DND-41 (cell line): ENCODE measurements at regions not wholly inside any gene's neighbourhood (a gene's known extent, or its start where the extent isn't known, plus 50 kb on each side); places are given as distances from the start of the nearest gene placed in this dataset.
"Not testable (repeated sequence)": the region's sequence is repeated elsewhere in the genome, so short reads cannot be mapped to it uniquely, and the experiment has no call there.

Source experiments
- ATAC-seq: fragments of 200-7000 bp; cut with Tn5 transposase; 3 replicates; pipeline ENCODE4 v1.9.1; 2021; ENCODE audit warnings: low read depth; ENCODE audit not compliant: insufficient read depth
- DNase-seq: peaks from one replicate; pipeline ENCODE4 v3.0.0-alpha.2; 2020
- H2AFZ ChIP-seq: 2 replicates; pipeline ENCODE4 v1.6.0; 2012; ENCODE audit warnings: low read depth, low read length
- H3K27ac ChIP-seq: 2 replicates; pipeline ENCODE4 v1.5.1; 2012; ENCODE audit warnings: low read length, inconsistent platforms
- H3K27me3 ChIP-seq: fragments of 200-600 bp; sonication (generic); 2 replicates; pipeline ENCODE4 v1.6.0; 2012; ENCODE audit warnings: low read length, mild to moderate bottlenecking, inconsistent platforms; ENCODE audit not compliant: insufficient read depth, poor library complexity
- H3K36me3 ChIP-seq: 2 replicates; pipeline ENCODE4 v1.5.1; 2012; ENCODE audit warnings: low read length, inconsistent platforms; ENCODE audit not compliant: insufficient read depth
- H3K4me1 ChIP-seq: 2 replicates; pipeline ENCODE4 v1.5.1; 2012; ENCODE audit warnings: mild to moderate bottlenecking, low read length; ENCODE audit not compliant: insufficient read depth
- H3K4me2 ChIP-seq: 2 replicates; pipeline ENCODE4 v1.6.0; 2012; ENCODE audit warnings: mild to moderate bottlenecking, moderate library complexity, low read length, inconsistent platforms; ENCODE audit not compliant: insufficient read depth
- H3K4me3 ChIP-seq, 2 experiments: fragments of 200-600 bp in 1 of 2; shearing (Covaris generic) in 1 of 2; 2 replicates each; pipeline ENCODE4 v1.5.1; 2012 to 2016; ENCODE audit warnings: inconsistent platforms in 2 of 2, low read length in 2 of 2, mild to moderate bottlenecking in 2 of 2, low read depth in 1 of 2, moderate library complexity in 1 of 2
- H3K79me2 ChIP-seq: 2 replicates; pipeline ENCODE4 v1.6.0; 2012; ENCODE audit warnings: low read length, inconsistent platforms; ENCODE audit not compliant: insufficient read depth
- H3K9ac ChIP-seq: 2 replicates; pipeline ENCODE4 v1.6.0; 2012; ENCODE audit warnings: low read depth, mild to moderate bottlenecking, inconsistent platforms, low read length, moderate library complexity
- H3K9me3 ChIP-seq: 2 replicates; pipeline ENCODE4 v1.5.1; 2012; ENCODE audit warnings: low read length, moderate library complexity, mild to moderate bottlenecking, inconsistent platforms; ENCODE audit not compliant: insufficient read depth, severe bottlenecking
- H4K20me1 ChIP-seq: 2 replicates; pipeline ENCODE4 v1.6.0; 2012; ENCODE audit warnings: low read length; ENCODE audit not compliant: insufficient read depth
- CTCF ChIP-seq: IDR thresholded peaks from 2 replicates; pipeline ENCODE4 v1.5.1; 2012; ENCODE audit warnings: borderline replicate concordance, low read length, moderate library complexity, mild to moderate bottlenecking; ENCODE audit not compliant: poor library complexity, severe bottlenecking; ENCODE audit errors: extremely low read depth
- EZH2 ChIP-seq: IDR thresholded peaks from 3 replicates; pipeline ENCODE4 v1.6.1; 2012; ENCODE audit warnings: borderline replicate concordance, low read depth, mild to moderate bottlenecking, moderate library complexity, low read length, inconsistent platforms; ENCODE audit not compliant: severe bottlenecking

GRCh38 chr16:49959552-49960277 is 65.3 kb upstream of the CNEP1R1 start:
- Histone ChIP-seq H4K20me1 (no peaks in the 10 kb centered on the region), H3K9me3 (no peaks in the 10 kb centered on the region), H3K36me3 (no peaks in the 10 kb centered on the region), H3K9ac (no peak overlapping the region), H3K4me2 (no peak overlapping the region), H3K79me2 (no peaks in the 10 kb centered on the region), H3K27me3 (peaks cover 7% of the 10 kb centered on the region), H3K4me1 (no peaks in the 10 kb centered on the region), H3K4me3 (no peak overlapping the region), H3K27ac (no peak overlapping the region), H2AFZ (no peak overlapping the region)
- TF ChIP-seq EZH2 (no peak), CTCF (no peak)
- DNase-seq (no peak), ATAC-seq (no peak)

- DNase-seq: no peak
- H3K4me3 ChIP-seq: no peak overlapping the region
- H3K9me3 ChIP-seq: no peaks in the 10 kb centered on the region
- no peak for ATAC-seq
- H3K79me2 ChIP-seq: no peaks in the 10 kb centered on the region
- no peak overlapping the region for H3K4me2 ChIP-seq
- H3K4me1 ChIP-seq: no peaks in the 10 kb centered on the region
- TF ChIP-seq CTCF (no peak), EZH2 (no peak)
- H4K20me1 ChIP-seq: no peaks in the 10 kb centered on the region
- H3K36me3 ChIP-seq: no peaks in the 10 kb centered on the region
- H3K9ac ChIP-seq: no peak overlapping the region
- H2AFZ ChIP-seq: no peak overlapping the region
- H3K27ac ChIP-seq: no peak overlapping the region
- peaks cover 7% of the 10 kb centered on the region for H3K27me3 ChIP-seq
These were observed 63.9 kb upstream of the CNEP1R1 start for GRCh38 chr16:49961089-49961488.

GRCh38 chr16:49962566-49962965 is 62.5 kb upstream of the CNEP1R1 start:
- DNase-seq, H3K79me2 ChIP-seq, H3K36me3 ChIP-seq, ATAC-seq, H3K4me3 ChIP-seq, H2AFZ ChIP-seq, H4K20me1 ChIP-seq, H3K4me2 ChIP-seq, H3K9ac ChIP-seq, H3K9me3 ChIP-seq, H3K27ac ChIP-seq, H3K4me1 ChIP-seq, H3K27me3 ChIP-seq: not testable (repeated sequence)

- Histone ChIP-seq H3K4me3 (no peak overlapping the region), H3K79me2 (no peaks in the 10 kb centered on the region), H3K4me2 (no peak overlapping the region), H3K4me1 (no peaks in the 10 kb centered on the region), H3K9me3 (no peaks in the 10 kb centered on the region), H3K9ac (no peak overlapping the region), H4K20me1 (no peaks in the 10 kb centered on the region), H3K27me3 (peaks cover 7% of the 10 kb centered on the region), H3K36me3 (no peaks in the 10 kb centered on the region), H3K27ac (no peak overlapping the region), H2AFZ (no peak overlapping the region)
- ATAC-seq (no peak), DNase-seq (no peak)
- TF ChIP-seq EZH2 (no peak), CTCF (no peak)
These were observed 60.7 kb upstream of the CNEP1R1 start for GRCh38 chr16:49964316-49964715.
